Choroid plexus epithelial cell (primary cell): ENCODE measurements at regions not wholly inside any gene's neighbourhood (a gene's known extent, or its start where the extent isn't known, plus 50 kb on each side); places are given as distances from the start of the nearest gene placed in this dataset.

ENCODE experiments used
- DNase-seq: peaks from one replicate; pipeline ENCODE4 v3.0.0-alpha.2; 2010; ENCODE audit warnings: low read depth
- H3K4me3 ChIP-seq: 2 replicates; pipeline ENCODE4 v1.5.1; 2011; ENCODE audit warnings: low read depth, mild to moderate bottlenecking, control low read depth, low read length, moderate library complexity
- CTCF ChIP-seq: conservative IDR thresholded peaks from 2 replicates; pipeline ENCODE4 v1.5.1; 2011; ENCODE audit warnings: low read depth, mild to moderate bottlenecking, control low read depth, inconsistent platforms, low read length, moderate library complexity

DNA sequence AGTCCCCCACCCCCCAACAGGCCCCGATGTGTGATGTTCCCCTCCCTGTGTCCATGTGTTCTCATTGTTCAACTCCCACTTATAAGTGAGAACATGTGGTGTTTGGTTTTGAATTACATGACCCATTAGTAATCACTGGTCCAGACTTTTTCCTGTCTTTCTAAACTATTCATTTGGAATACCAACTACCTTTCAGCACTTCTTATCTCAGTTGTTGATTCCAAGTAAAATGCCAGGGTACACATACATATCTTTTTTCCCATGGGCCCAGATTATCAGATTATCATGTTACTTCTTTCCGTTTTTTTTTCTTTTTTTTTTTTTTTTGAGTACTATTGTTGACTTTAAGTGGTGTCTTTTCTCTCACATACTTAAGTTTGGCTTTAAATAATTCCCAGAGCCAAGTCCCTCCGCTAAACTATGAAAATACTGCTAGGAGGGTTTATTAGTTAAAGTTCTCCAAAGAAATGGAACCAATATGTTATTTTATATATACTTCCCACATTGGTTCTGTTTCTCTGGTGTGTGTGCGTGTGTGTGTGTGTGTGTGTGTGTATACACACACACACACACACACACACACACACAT lies 389.3 kb downstream of the IRS1 start:
- peak; percentile 42 for DNase-seq
- TF ChIP-seq CTCF: no peak
- H3K4me3 ChIP-seq: no peak overlapping the region

DNA sequence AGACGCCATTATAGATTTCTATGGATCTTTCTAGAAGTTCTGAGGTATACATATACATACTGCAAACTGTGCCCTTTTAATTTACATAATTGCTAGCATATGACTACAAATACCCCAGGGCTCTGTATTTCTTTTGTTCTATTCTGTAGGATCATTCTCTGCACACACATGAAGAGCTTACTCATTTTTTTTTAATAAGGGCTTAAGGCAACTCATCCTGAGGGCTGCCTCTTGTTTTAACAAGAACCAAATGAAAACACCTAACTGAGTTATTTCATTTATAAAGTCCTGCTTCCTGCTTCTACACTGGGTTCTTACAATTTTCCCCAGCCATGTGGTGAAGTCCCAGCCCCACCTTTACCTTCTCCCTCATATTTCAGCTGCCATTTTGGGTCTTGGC lies 390.5 kb downstream of the IRS1 start:
- H3K4me3 ChIP-seq: no peak overlapping the region
- DNase-seq: no peak
- no peak for TF ChIP-seq CTCF

DNA sequence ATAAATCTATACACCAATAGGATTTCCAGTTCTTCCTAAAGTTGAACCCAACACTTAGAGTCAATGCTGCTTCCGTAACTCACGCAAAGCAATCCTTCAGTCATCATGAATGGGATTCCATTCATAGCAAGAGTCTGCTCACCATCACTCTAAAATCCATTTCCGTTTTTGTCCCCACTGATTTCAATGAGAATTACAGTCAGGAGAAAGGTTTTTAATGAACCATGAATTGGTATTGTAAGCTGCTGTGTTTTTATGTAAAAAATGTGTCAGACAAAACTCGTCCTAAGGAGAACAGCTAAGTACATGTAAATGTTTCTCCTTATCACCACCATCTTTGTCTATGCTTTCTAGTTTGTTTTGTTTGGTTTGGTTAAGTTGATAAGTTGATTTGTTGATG lies 391.5 kb downstream of the IRS1 start:
- DNase-seq: no peak
- no peak overlapping the region for H3K4me3 ChIP-seq
- TF ChIP-seq CTCF: no peak

GRCh38 chr2:226407135-226407534 lies 392.5 kb downstream of the IRS1 start:
- H3K4me3 ChIP-seq: no peak overlapping the region
- no peak for TF ChIP-seq CTCF
- no peak for DNase-seq

GRCh38 chr2:226405465-226405864 lies 394.2 kb downstream of the IRS1 start:
- TF ChIP-seq CTCF: no peak
- no peak overlapping the region for H3K4me3 ChIP-seq
- no peak for DNase-seq

GRCh38 chr2:226403369-226403768 lies 396.3 kb downstream of the IRS1 start:
- H3K4me3 ChIP-seq: no peak overlapping the region
- no peak for TF ChIP-seq CTCF
- DNase-seq: no peak

GRCh38 chr2:226399006-226399405 lies 400.6 kb downstream of the IRS1 start:
- DNase-seq: no peak
- no peak for TF ChIP-seq CTCF
- no peak overlapping the region for H3K4me3 ChIP-seq
